HEK293T (cell line): ENCODE measurements at regions not wholly inside any gene's neighbourhood (a gene's known extent, or its start where the extent isn't known, plus 50 kb on each side); places are given as distances from the start of the nearest gene placed in this dataset.

ENCODE experiments used
- CTCF ChIA-PET: fragments of 350-600 bp; formaldehyde crosslinking; extraction: SDS; loops from one replicate; lab custom pipeline; 2021; ENCODE audit warnings: antibody characterized with exemption, inconsistent platforms; lab: Yijun Ruan, JAX
- POLR2A ChIA-PET: fragments of 350-600 bp; formaldehyde crosslinking; extraction: SDS; loops from one replicate; lab custom pipeline; 2020; ENCODE audit warnings: antibody characterized with exemption, inconsistent platforms; lab: Yijun Ruan, JAX
- DNase-seq: peaks from one replicate; pipeline ENCODE4 v3.0.0; 2012; ENCODE audit warnings: mixed read lengths; ENCODE audit errors: extremely low spot score
- ARNT ChIP-seq: fragments of 450-650 bp; IDR thresholded peaks from 2 replicates; pipeline ENCODE4 v1.6.1; 2017; ENCODE audit warnings: mild to moderate bottlenecking
- BHLHE40 ChIP-seq: fragments of 450-650 bp; IDR thresholded peaks from 2 replicates; pipeline ENCODE4 v1.6.1; 2016; ENCODE audit warnings: mild to moderate bottlenecking, moderate library complexity, borderline replicate concordance
- CTBP1 ChIP-seq: fragments of 450-650 bp; IDR thresholded peaks from 2 replicates; pipeline ENCODE4 v1.6.1; 2016; ENCODE audit warnings: borderline replicate concordance
- ELF4 ChIP-seq: fragments of 450-650 bp; IDR thresholded peaks from 2 replicates; pipeline ENCODE4 v1.6.1; 2017; ENCODE audit warnings: antibody characterized with exemption
- FOXA1 ChIP-seq: fragments of 450-650 bp; IDR thresholded peaks from 2 replicates; pipeline ENCODE4 v1.6.1; 2016; ENCODE audit warnings: mild to moderate bottlenecking
- FOXK2 ChIP-seq: fragments of 450-650 bp; IDR thresholded peaks from 2 replicates; pipeline ENCODE4 v1.6.1; 2016; ENCODE audit warnings: mild to moderate bottlenecking
- FOXM1 ChIP-seq: fragments of 450-650 bp; IDR thresholded peaks from 2 replicates; pipeline ENCODE4 v1.6.1; 2017; ENCODE audit warnings: mild to moderate bottlenecking, borderline replicate concordance
- HDGF ChIP-seq: fragments of 450-650 bp; IDR thresholded peaks from 2 replicates; pipeline ENCODE4 v1.6.1; 2017; ENCODE audit warnings: antibody characterized with exemption, borderline replicate concordance
- L3MBTL2 ChIP-seq: fragments of 450-650 bp; conservative IDR thresholded peaks from 2 replicates; pipeline ENCODE4 v1.6.1; 2016; ENCODE audit warnings: mild to moderate bottlenecking
- LEF1 ChIP-seq: fragments of 450-650 bp; IDR thresholded peaks from 2 replicates; pipeline ENCODE4 v1.6.1; 2017; ENCODE audit warnings: mild to moderate bottlenecking, borderline replicate concordance
- NFRKB ChIP-seq: fragments of 450-650 bp; IDR thresholded peaks from 2 replicates; pipeline ENCODE4 v1.6.1; 2016; ENCODE audit warnings: mild to moderate bottlenecking, moderate library complexity
- PKNOX1 ChIP-seq: fragments of 450-650 bp; IDR thresholded peaks from 2 replicates; pipeline ENCODE4 v1.6.1; 2016
- SP1 ChIP-seq: fragments of 450-650 bp; IDR thresholded peaks from 2 replicates; pipeline ENCODE4 v1.6.1; 2017
- SUZ12 ChIP-seq: fragments of 450-650 bp; IDR thresholded peaks from 2 replicates; pipeline ENCODE4 v1.6.1; 2016; ENCODE audit warnings: mild to moderate bottlenecking
- TARDBP ChIP-seq: fragments of 450-650 bp; IDR thresholded peaks from 2 replicates; pipeline ENCODE4 v1.6.1; 2016
- ZNF384 ChIP-seq: fragments of 450-650 bp; IDR thresholded peaks from 2 replicates; pipeline ENCODE4 v1.6.1; 2016

- POLR2A ChIA-PET: no interaction called here
- no peak for DNase-seq
- CTCF ChIA-PET: interaction anchor here (0.6 to 1.1 kb wide), 3 partner anchors 35 to 1457 kb away, joined by 3 to 4 read pairs (median 4); no protein-coding TSS in a partner anchor
- TF ChIP-seq FOXA1: no peak
- TF ChIP-seq SP1: no peak
- no peak for TF ChIP-seq CTBP1
- no peak for TF ChIP-seq TARDBP
- no peak for TF ChIP-seq SUZ12
- no peak for TF ChIP-seq HDGF
- TF ChIP-seq PKNOX1: no peak
- TF ChIP-seq NFRKB: no peak
- no peak for TF ChIP-seq ZNF384
- no peak for TF ChIP-seq ELF4
- TF ChIP-seq L3MBTL2: no peak
- TF ChIP-seq LEF1: no peak
- no peak for TF ChIP-seq FOXM1
- TF ChIP-seq BHLHE40: no peak
- no peak for TF ChIP-seq FOXK2
Measured at GRCh38 chr2:57759131-57759530, 287.5 kb upstream of the VRK2 start.

- ChIA-PET CTCF (interaction anchor here (0.6 to 1.1 kb wide), 6 partner anchors 9 to 1457 kb away, joined by 3 to 4 read pairs (median 3); no protein-coding TSS in a partner anchor), POLR2A (no interaction called here)
- TF ChIP-seq L3MBTL2 (peak; percentile 82), SP1 (no peak)
- DNase-seq: peak; percentile 85
Measured at GRCh38 chr2:57759822-57760300, 286.7 kb upstream of the VRK2 start.

- ChIA-PET POLR2A (no interaction called here), CTCF (interaction anchor here (0.6 to 0.9 kb wide), 3 partner anchors 9 to 1423 kb away, joined by 3 read pairs; no protein-coding TSS in a partner anchor)
- no peak for DNase-seq
- TF ChIP-seq LEF1 (no peak), NFRKB (no peak), CTBP1 (no peak), SP1 (no peak), TARDBP (no peak), FOXA1 (no peak), BHLHE40 (no peak)
Measured at GRCh38 chr2:57760381-57760801, 286.2 kb upstream of the VRK2 start.

- DNase-seq: no peak
- CTCF ChIA-PET: no interaction called here
- POLR2A ChIA-PET: no interaction called here
- TF ChIP-seq L3MBTL2 (no peak), LEF1 (no peak), HDGF (no peak), ELF4 (no peak), FOXA1 (no peak), FOXM1 (no peak), BHLHE40 (no peak), CTBP1 (no peak), ARNT (no peak), FOXK2 (no peak), NFRKB (no peak), TARDBP (no peak), PKNOX1 (no peak), SUZ12 (no peak), ZNF384 (no peak), SP1 (no peak)
Measured at GRCh38 chr2:57776916-57777315, 269.7 kb upstream of the VRK2 start.

- CTCF ChIA-PET: interaction anchor here (0.6 kb wide), 1 partner anchor 592 kb away, joined by 3 read pairs; no protein-coding TSS in a partner anchor
- DNase-seq: no peak
- POLR2A ChIA-PET: no interaction called here
- TF ChIP-seq ELF4 (no peak), HDGF (no peak), SUZ12 (no peak), L3MBTL2 (no peak), PKNOX1 (no peak), TARDBP (no peak), BHLHE40 (no peak)
Measured at GRCh38 chr2:57782587-57782986, 264.0 kb upstream of the VRK2 start.

- no peak for DNase-seq
- no peak for TF ChIP-seq SUZ12
- TF ChIP-seq HDGF: no peak
- TF ChIP-seq NFRKB: no peak
- TF ChIP-seq LEF1: no peak
- no peak for TF ChIP-seq ZNF384
- no peak for TF ChIP-seq BHLHE40
- ChIA-PET CTCF (no interaction called here), POLR2A (no interaction called here)
Measured at GRCh38 chr2:57793310-57793709, 253.3 kb upstream of the VRK2 start.

- ChIA-PET CTCF (no interaction called here), POLR2A (no interaction called here)
- DNase-seq: no peak
- no peak for TF ChIP-seq CTBP1
- no peak for TF ChIP-seq ARNT
- TF ChIP-seq L3MBTL2: no peak
- no peak for TF ChIP-seq HDGF
- TF ChIP-seq SP1: no peak
- TF ChIP-seq FOXA1: no peak
- no peak for TF ChIP-seq LEF1
- no peak for TF ChIP-seq ELF4
- no peak for TF ChIP-seq PKNOX1
- no peak for TF ChIP-seq FOXM1
- TF ChIP-seq SUZ12: no peak
- no peak for TF ChIP-seq NFRKB
- no peak for TF ChIP-seq FOXK2
- no peak for TF ChIP-seq TARDBP
- no peak for TF ChIP-seq ZNF384
- no peak for TF ChIP-seq BHLHE40
Measured at GRCh38 chr2:57796527-57796926, 250.1 kb upstream of the VRK2 start.
